ENCODE measurements at regions not wholly inside any gene's neighbourhood (a gene's known extent, or its start where the extent isn't known, plus 50 kb on each side); places are given as distances from the start of the nearest gene placed in this dataset.

DNA sequence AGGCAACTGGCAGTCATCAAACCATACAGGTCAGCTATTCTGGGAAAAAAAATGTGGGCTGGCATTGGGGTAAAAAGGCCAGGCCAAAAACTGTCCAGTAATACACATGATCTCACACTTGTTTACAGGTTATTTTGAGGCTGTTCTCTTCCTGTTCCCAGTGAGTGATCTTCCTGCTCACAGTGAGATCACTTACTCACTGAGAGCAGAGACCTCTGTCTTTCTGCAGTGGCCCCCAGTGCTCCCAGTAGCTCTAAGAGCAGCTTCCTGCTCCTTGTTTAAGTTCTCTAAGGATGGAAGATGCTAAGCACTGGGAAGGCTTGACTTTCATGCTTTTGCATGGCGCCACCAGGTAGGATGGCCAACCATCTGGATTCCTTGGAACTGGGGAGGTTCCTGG, 93.5 kb upstream of the KIAA1217 start:
- TF ChIP-seq, protein P1, sequence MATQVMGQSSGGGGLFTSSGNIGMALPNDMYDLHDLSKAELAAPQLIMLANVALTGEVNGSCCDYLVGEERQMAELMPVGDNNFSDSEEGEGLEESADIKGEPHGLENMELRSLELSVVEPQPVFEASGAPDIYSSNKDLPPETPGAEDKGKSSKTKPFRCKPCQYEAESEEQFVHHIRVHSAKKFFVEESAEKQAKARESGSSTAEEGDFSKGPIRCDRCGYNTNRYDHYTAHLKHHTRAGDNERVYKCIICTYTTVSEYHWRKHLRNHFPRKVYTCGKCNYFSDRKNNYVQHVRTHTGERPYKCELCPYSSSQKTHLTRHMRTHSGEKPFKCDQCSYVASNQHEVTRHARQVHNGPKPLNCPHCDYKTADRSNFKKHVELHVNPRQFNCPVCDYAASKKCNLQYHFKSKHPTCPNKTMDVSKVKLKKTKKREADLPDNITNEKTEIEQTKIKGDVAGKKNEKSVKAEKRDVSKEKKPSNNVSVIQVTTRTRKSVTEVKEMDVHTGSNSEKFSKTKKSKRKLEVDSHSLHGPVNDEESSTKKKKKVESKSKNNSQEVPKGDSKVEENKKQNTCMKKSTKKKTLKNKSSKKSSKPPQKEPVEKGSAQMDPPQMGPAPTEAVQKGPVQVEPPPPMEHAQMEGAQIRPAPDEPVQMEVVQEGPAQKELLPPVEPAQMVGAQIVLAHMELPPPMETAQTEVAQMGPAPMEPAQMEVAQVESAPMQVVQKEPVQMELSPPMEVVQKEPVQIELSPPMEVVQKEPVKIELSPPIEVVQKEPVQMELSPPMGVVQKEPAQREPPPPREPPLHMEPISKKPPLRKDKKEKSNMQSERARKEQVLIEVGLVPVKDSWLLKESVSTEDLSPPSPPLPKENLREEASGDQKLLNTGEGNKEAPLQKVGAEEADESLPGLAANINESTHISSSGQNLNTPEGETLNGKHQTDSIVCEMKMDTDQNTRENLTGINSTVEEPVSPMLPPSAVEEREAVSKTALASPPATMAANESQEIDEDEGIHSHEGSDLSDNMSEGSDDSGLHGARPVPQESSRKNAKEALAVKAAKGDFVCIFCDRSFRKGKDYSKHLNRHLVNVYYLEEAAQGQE (IDR thresholded peaks at IDR 0.05; ENCODE audit: low read depth): no peak
- no peak for TF ChIP-seq TAF1 (IDR thresholded peaks at IDR 0.05; ENCODE audit: low read depth)

Measured in Ishikawa (cell line).